Neural progenitor cell (in vitro differentiated cells): ENCODE measurements at regions not wholly inside any gene's neighbourhood (a gene's known extent, or its start where the extent isn't known, plus 50 kb on each side); places are given as distances from the start of the nearest gene placed in this dataset.
A peak's percentile ranks its signal among the peaks of the same experiment; 100 is the strongest.

Experiments used
- DNase-seq: peaks from one replicate; pipeline ENCODE4 v3.0.0-alpha.2; 2016; ENCODE audit warnings: low spot score
- H2AFZ ChIP-seq: fragments of 200-600 bp; sonication (generic); replicated peaks from 2 replicates; pipeline ENCODE4 v1.6.1; 2016; ENCODE audit warnings: antibody characterized with exemption
- H3F3A ChIP-seq: fragments of 200-600 bp; sonication (generic); 2 replicates; pipeline ENCODE4 v1.6.1; 2016; ENCODE audit warnings: antibody characterized with exemption, low read depth
- H3K27ac ChIP-seq: fragments of 200-600 bp; sonication (generic); 2 replicates; pipeline ENCODE4 v1.5.1; 2016; ENCODE audit warnings: mild to moderate bottlenecking
- H3K27me3 ChIP-seq: fragments of 200-600 bp; sonication (generic); 2 replicates; pipeline ENCODE4 v1.6.1; 2016; ENCODE audit warnings: mild to moderate bottlenecking, moderate library complexity
- H3K36me3 ChIP-seq: fragments of 200-600 bp; sonication (generic); 2 replicates; pipeline ENCODE4 v1.5.1; 2016
- H3K4me1 ChIP-seq: fragments of 200-600 bp; sonication (generic); 2 replicates; pipeline ENCODE4 v1.6.1; 2016; ENCODE audit warnings: mixed run types
- H3K4me2 ChIP-seq: fragments of 200-600 bp; sonication (generic); 2 replicates; pipeline ENCODE4 v1.6.1; 2016
- H3K4me3 ChIP-seq: fragments of 200-600 bp; sonication (generic); 2 replicates; pipeline ENCODE4 v1.5.1; 2016
- H3K79me2 ChIP-seq: fragments of 200-600 bp; sonication (generic); 2 replicates; pipeline ENCODE4 v1.6.1; 2016; ENCODE audit warnings: low read depth
- H3K9ac ChIP-seq: fragments of 200-600 bp; sonication (generic); 2 replicates; pipeline ENCODE4 v1.6.1; 2016
- H3K9me3 ChIP-seq: fragments of 200-600 bp; sonication (generic); 2 replicates; pipeline ENCODE4 v1.5.1; 2016; ENCODE audit warnings: low read depth
- H4K20me1 ChIP-seq: fragments of 200-600 bp; sonication (generic); 2 replicates; pipeline ENCODE4 v1.6.1; 2016; ENCODE audit warnings: low read depth
- H3K27ac Mint-ChIP-seq: 3 replicates; pipeline ENCODE4 v1.8.0; 2021; ENCODE audit warnings: mixed read lengths
- H3K27me3 Mint-ChIP-seq: 2 replicates; pipeline ENCODE4 v1.8.0; 2022; ENCODE audit warnings: low read depth, mild to moderate bottlenecking, inconsistent platforms, moderate library complexity, mixed read lengths; ENCODE audit not compliant: insufficient read depth
- H3K36me3 Mint-ChIP-seq: 3 replicates; pipeline ENCODE4 v1.8.0; 2021; ENCODE audit warnings: mixed read lengths
- H3K4me1 Mint-ChIP-seq: 3 replicates; pipeline ENCODE4 v1.8.0; 2021; ENCODE audit warnings: mixed read lengths
- H3K4me3 Mint-ChIP-seq: 3 replicates; pipeline ENCODE4 v1.8.0; 2021; ENCODE audit warnings: mild to moderate bottlenecking, moderate library complexity, mixed read lengths
- H3K9me3 Mint-ChIP-seq: 3 replicates; pipeline ENCODE4 v1.8.0; 2020; ENCODE audit warnings: mixed read lengths
- CTCF ChIP-seq: fragments of 200-600 bp; sonication (generic); IDR thresholded peaks from 2 replicates; pipeline ENCODE4 v1.5.1; 2017; ENCODE audit warnings: antibody characterized with exemption, mild to moderate bottlenecking
- EZH2 ChIP-seq: fragments of 200-600 bp; sonication (generic); IDR thresholded peaks from 2 replicates; pipeline ENCODE4 v1.6.1; 2017; ENCODE audit warnings: antibody characterized with exemption, mild to moderate bottlenecking, moderate library complexity
- EZH2phosphoT487 ChIP-seq: fragments of 200-600 bp; sonication (generic); IDR thresholded peaks from 2 replicates; pipeline ENCODE4 v1.6.1; 2017; ENCODE audit warnings: antibody characterized with exemption

- H3K79me2 ChIP-seq = no peaks in the 10 kb centered on the region
- Mint-ChIP-seq H3K27me3 (peaks cover 7% of the 10 kb centered on the region), H3K27ac (no peak overlapping the region)
Measured at GRCh38 chr16:51239196-51239595, 88.1 kb upstream of the SALL1 start.

GRCh38 chr16:51237861-51238378 is 86.8 kb upstream of the SALL1 start:
- Histone ChIP-seq H3K4me2 (peak overlapping the region; percentile 49), H2AFZ (no peak overlapping the region), H4K20me1 (no peaks in the 10 kb centered on the region), H3K9ac (no peak overlapping the region), H3K4me1 (peaks cover 37% of the 10 kb centered on the region), H3K36me3 (no peaks in the 10 kb centered on the region), H3K4me3 (no peak overlapping the region), H3K27me3 (no peaks in the 10 kb centered on the region), H3F3A (peaks cover 25% of the 10 kb centered on the region), H3K27ac (no peak overlapping the region), H3K79me2 (no peaks in the 10 kb centered on the region), H3K9me3 (no peaks in the 10 kb centered on the region)
- Mint-ChIP-seq H3K27ac (no peak overlapping the region), H3K27me3 (peaks cover 7% of the 10 kb centered on the region), H3K9me3 (peaks cover 8% of the 10 kb centered on the region), H3K36me3 (no peaks in the 10 kb centered on the region), H3K4me3 (no peak overlapping the region), H3K4me1 (no peaks in the 10 kb centered on the region)
- peak; percentile 86 for DNase-seq
- TF ChIP-seq EZH2 = no peak
- TF ChIP-seq EZH2phosphoT487 = peak; percentile 81

More at GRCh38 chr16:51239196-51239595, 88.1 kb upstream of the SALL1 start:
- Histone ChIP-seq H3K9me3 (no peaks in the 10 kb centered on the region), H3K4me3 (no peak overlapping the region), H3K9ac (no peak overlapping the region), H3K4me2 (no peak overlapping the region), H3K36me3 (no peaks in the 10 kb centered on the region), H3K27me3 (no peaks in the 10 kb centered on the region), H2AFZ (no peak overlapping the region), H3K4me1 (peaks cover 45% of the 10 kb centered on the region), H3F3A (peaks cover 25% of the 10 kb centered on the region), H3K27ac (no peak overlapping the region), H4K20me1 (no peaks in the 10 kb centered on the region)
- H3K9me3 Mint-ChIP-seq = peaks cover 8% of the 10 kb centered on the region
- no peaks in the 10 kb centered on the region for H3K36me3 Mint-ChIP-seq
- no peak overlapping the region for H3K4me3 Mint-ChIP-seq
- TF ChIP-seq EZH2phosphoT487 (no peak), CTCF (no peak), EZH2 (no peak)
- DNase-seq = no peak
- H3K4me1 Mint-ChIP-seq = no peaks in the 10 kb centered on the region

GRCh38 chr16:51237207-51237606 is 86.1 kb upstream of the SALL1 start:
- Histone ChIP-seq H3K4me3 (no peak overlapping the region), H3F3A (peaks cover 25% of the 10 kb centered on the region), H3K27me3 (no peaks in the 10 kb centered on the region), H3K36me3 (no peaks in the 10 kb centered on the region), H3K27ac (no peak overlapping the region), H3K79me2 (no peaks in the 10 kb centered on the region), H3K9ac (no peak overlapping the region), H3K4me1 (peaks cover 37% of the 10 kb centered on the region), H3K4me2 (peak overlapping the region; percentile 49), H4K20me1 (no peaks in the 10 kb centered on the region), H3K9me3 (no peaks in the 10 kb centered on the region), H2AFZ (no peak overlapping the region)
- Mint-ChIP-seq H3K27ac (no peak overlapping the region), H3K4me1 (no peaks in the 10 kb centered on the region), H3K36me3 (no peaks in the 10 kb centered on the region), H3K27me3 (peaks cover 7% of the 10 kb centered on the region), H3K4me3 (no peak overlapping the region), H3K9me3 (peaks cover 8% of the 10 kb centered on the region)
- DNase-seq = no peak
- TF ChIP-seq EZH2 = no peak
- no peak for TF ChIP-seq EZH2phosphoT487
- TF ChIP-seq CTCF = no peak

GRCh38 chr16:51236583-51236982 is 85.5 kb upstream of the SALL1 start:
- H3K9me3 ChIP-seq = no peaks in the 10 kb centered on the region
- H2AFZ ChIP-seq = no peak overlapping the region
- Mint-ChIP-seq H3K36me3 (no peaks in the 10 kb centered on the region), H3K4me3 (no peak overlapping the region), H3K27ac (no peak overlapping the region), H3K9me3 (peaks cover 8% of the 10 kb centered on the region), H3K27me3 (peaks cover 7% of the 10 kb centered on the region), H3K4me1 (peaks cover 1% of the 10 kb centered on the region)
- no peak overlapping the region for H3K27ac ChIP-seq
- H3K9ac ChIP-seq = no peak overlapping the region
- no peaks in the 10 kb centered on the region for H3K79me2 ChIP-seq
- no peak for DNase-seq
- H3K4me2 ChIP-seq = peak overlapping the region; percentile 49
- no peaks in the 10 kb centered on the region for H3K27me3 ChIP-seq
- H3K36me3 ChIP-seq = no peaks in the 10 kb centered on the region
- H3K4me1 ChIP-seq = peaks cover 37% of the 10 kb centered on the region
- H3F3A ChIP-seq = peaks cover 25% of the 10 kb centered on the region
- H4K20me1 ChIP-seq = no peaks in the 10 kb centered on the region
- H3K4me3 ChIP-seq = no peak overlapping the region
- TF ChIP-seq CTCF (no peak), EZH2phosphoT487 (no peak), EZH2 (no peak)
